ENCODE measurements at regions not wholly inside any gene's neighbourhood (a gene's known extent, or its start where the extent isn't known, plus 50 kb on each side); places are given as distances from the start of the nearest gene placed in this dataset.

DNA sequence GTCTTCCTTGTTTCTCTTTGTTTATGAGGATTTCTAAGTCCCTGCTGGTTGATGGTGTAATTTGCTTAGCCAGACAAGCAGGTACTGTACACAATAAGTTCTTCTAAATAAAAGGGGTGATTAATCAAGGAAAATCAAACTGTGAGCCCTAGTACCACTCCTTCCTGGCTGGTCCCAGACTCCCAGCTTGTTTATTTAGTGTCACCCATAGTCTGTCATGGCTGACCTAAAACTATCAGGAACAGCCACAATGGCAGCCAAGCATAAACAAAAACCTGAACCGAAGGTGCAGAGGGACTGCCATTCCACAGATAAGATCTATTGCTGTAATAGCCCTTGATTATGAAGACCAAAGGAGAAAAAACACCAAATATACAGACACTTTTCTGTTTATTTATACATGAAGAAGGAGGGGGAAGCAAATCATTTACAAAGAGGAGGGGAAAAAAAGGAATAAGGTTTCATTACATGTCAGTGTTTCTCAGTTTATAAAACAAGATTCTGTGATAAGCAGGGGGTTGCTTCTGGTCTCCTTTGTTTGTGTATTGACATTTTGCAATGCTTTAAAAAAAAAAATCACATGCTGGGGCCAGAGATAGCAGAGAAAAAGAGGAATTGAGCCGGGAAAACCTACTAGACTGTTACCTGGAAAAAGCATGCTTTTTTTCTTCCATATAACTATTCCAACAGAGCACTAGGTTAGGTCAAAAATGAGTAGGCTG is 182.4 kb upstream of the DPH6 start:
- TF ChIP-seq ETV6 (conservative IDR thresholded peaks at IDR 0.05 in 1 of 2, IDR thresholded peaks at IDR 0.05 in 1 of 2; ENCODE audit: borderline replicate concordance in 1 of 2, low read depth in 1 of 2) (no peak), SMC3 (IDR thresholded peaks at IDR 0.05; ENCODE audit: borderline replicate concordance, low read length) (no peak), BCL11A (IDR thresholded peaks at IDR 0.05; ENCODE audit: low read depth, low read length) (no peak), MXI1 (IDR thresholded peaks at IDR 0.05; ENCODE audit: low read depth, low read length) (no peak), RAD21 (IDR thresholded peaks at IDR 0.05; ENCODE audit: insufficient read depth, low read depth, low read length) (no peak), RFX5 (IDR thresholded peaks at IDR 0.05; ENCODE audit: low read depth, low read length) (no peak), POLR2A (IDR thresholded peaks at IDR 0.05; ENCODE audit: low read depth, low read length) (no peak), SP1 (IDR thresholded peaks at IDR 0.05; ENCODE audit: low read depth, low read length) (no peak), RCOR1 (conservative IDR thresholded peaks at IDR 0.05; ENCODE audit: low read depth, low read length) (no peak), NRF1 (conservative IDR thresholded peaks at IDR 0.05; ENCODE audit: low read depth, low read length) (no peak), POLR2AphosphoS2 (IDR thresholded peaks at IDR 0.05; ENCODE audit: low read depth, low read length) (no peak)
- TF ChIP-seq, protein P1, sequence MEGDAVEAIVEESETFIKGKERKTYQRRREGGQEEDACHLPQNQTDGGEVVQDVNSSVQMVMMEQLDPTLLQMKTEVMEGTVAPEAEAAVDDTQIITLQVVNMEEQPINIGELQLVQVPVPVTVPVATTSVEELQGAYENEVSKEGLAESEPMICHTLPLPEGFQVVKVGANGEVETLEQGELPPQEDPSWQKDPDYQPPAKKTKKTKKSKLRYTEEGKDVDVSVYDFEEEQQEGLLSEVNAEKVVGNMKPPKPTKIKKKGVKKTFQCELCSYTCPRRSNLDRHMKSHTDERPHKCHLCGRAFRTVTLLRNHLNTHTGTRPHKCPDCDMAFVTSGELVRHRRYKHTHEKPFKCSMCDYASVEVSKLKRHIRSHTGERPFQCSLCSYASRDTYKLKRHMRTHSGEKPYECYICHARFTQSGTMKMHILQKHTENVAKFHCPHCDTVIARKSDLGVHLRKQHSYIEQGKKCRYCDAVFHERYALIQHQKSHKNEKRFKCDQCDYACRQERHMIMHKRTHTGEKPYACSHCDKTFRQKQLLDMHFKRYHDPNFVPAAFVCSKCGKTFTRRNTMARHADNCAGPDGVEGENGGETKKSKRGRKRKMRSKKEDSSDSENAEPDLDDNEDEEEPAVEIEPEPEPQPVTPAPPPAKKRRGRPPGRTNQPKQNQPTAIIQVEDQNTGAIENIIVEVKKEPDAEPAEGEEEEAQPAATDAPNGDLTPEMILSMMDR (IDR thresholded peaks at IDR 0.05 in 2 of 3, conservative IDR thresholded peaks at IDR 0.05 in 1 of 3; ENCODE audit: control insufficient read depth in 2 of 3, extremely low read depth in 1 of 3, insufficient read depth in 1 of 3, low read depth in 3 of 3, low read length in 3 of 3): no peak
- TF ChIP-seq, protein P2, sequence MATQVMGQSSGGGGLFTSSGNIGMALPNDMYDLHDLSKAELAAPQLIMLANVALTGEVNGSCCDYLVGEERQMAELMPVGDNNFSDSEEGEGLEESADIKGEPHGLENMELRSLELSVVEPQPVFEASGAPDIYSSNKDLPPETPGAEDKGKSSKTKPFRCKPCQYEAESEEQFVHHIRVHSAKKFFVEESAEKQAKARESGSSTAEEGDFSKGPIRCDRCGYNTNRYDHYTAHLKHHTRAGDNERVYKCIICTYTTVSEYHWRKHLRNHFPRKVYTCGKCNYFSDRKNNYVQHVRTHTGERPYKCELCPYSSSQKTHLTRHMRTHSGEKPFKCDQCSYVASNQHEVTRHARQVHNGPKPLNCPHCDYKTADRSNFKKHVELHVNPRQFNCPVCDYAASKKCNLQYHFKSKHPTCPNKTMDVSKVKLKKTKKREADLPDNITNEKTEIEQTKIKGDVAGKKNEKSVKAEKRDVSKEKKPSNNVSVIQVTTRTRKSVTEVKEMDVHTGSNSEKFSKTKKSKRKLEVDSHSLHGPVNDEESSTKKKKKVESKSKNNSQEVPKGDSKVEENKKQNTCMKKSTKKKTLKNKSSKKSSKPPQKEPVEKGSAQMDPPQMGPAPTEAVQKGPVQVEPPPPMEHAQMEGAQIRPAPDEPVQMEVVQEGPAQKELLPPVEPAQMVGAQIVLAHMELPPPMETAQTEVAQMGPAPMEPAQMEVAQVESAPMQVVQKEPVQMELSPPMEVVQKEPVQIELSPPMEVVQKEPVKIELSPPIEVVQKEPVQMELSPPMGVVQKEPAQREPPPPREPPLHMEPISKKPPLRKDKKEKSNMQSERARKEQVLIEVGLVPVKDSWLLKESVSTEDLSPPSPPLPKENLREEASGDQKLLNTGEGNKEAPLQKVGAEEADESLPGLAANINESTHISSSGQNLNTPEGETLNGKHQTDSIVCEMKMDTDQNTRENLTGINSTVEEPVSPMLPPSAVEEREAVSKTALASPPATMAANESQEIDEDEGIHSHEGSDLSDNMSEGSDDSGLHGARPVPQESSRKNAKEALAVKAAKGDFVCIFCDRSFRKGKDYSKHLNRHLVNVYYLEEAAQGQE (IDR thresholded peaks at IDR 0.05; ENCODE audit: low read depth, low read length): no peak
- TF ChIP-seq, protein P3, sequence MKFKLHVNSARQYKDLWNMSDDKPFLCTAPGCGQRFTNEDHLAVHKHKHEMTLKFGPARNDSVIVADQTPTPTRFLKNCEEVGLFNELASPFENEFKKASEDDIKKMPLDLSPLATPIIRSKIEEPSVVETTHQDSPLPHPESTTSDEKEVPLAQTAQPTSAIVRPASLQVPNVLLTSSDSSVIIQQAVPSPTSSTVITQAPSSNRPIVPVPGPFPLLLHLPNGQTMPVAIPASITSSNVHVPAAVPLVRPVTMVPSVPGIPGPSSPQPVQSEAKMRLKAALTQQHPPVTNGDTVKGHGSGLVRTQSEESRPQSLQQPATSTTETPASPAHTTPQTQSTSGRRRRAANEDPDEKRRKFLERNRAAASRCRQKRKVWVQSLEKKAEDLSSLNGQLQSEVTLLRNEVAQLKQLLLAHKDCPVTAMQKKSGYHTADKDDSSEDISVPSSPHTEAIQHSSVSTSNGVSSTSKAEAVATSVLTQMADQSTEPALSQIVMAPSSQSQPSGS (IDR thresholded peaks at IDR 0.05; ENCODE audit: low read length): no peak

Measured in GM12878 (cell line).